GM12878 (cell line): ENCODE measurements at regions not wholly inside any gene's neighbourhood (a gene's known extent, or its start where the extent isn't known, plus 50 kb on each side); places are given as distances from the start of the nearest gene placed in this dataset.

Source experiments
- ATAC-seq: fragments of 200-7000 bp; cut with Tn5 transposase; 3 replicates; pipeline ENCODE4 v1.9.1; 2020; ENCODE audit warnings: mild to moderate bottlenecking, moderate library complexity
- BruUV-seq: library from RNA; stranded (reverse); fragments of 400-500 nt; replicated peaks from 2 replicates; lab custom pipeline; 2021; lab: Mats Ljungman, UMichigan
- CTCF ChIA-PET: fragments of 300-600 bp; sonication (Branson Sonifier 250); formaldehyde crosslinking; extraction: SDS; loops from one replicate; lab custom pipeline; 2021; ENCODE audit warnings: inconsistent platforms; lab: Yijun Ruan, JAX
- POLR2A ChIA-PET: fragments of 350-600 bp; formaldehyde crosslinking; extraction: SDS; loops from one replicate; lab custom pipeline; 2021; ENCODE audit warnings: inconsistent platforms; lab: Charles Lee
- RAD21 ChIA-PET: fragments of 300-600 bp; sonication (Branson Sonifier 250); formaldehyde crosslinking; loops from one replicate; lab custom pipeline; 2023; ENCODE audit warnings: antibody characterized with exemption; ENCODE audit not compliant: unreplicated experiment; lab: Charles Lee
- SMC1A ChIA-PET: fragments of 300-600 bp; sonication (Branson Sonifier 250); formaldehyde crosslinking; loops from one replicate; lab custom pipeline; 2023; ENCODE audit not compliant: unreplicated experiment, uncharacterized antibody; lab: Charles Lee
- DNase-seq: peaks from one replicate; pipeline ENCODE4 v3.0.0-alpha.2; 2011; ENCODE audit warnings: low read depth, low spot score
- FAIRE-seq: peaks from 3 replicates; lab custom pipeline; 2011; peaks lifted over from hg19 to GRCh38; lab: Jason Lieb, UNC
- H2AFZ ChIP-seq: 2 replicates; pipeline ENCODE4 v1.6.0; 2011; ENCODE audit warnings: low read depth, low read length, control low read depth; ENCODE audit not compliant: control insufficient read depth
- H3K27ac ChIP-seq: 2 replicates; pipeline ENCODE4 v1.5.1; 2011; ENCODE audit warnings: control low read depth; ENCODE audit not compliant: control insufficient read depth, insufficient read depth
- H3K27me3 ChIP-seq, 2 experiments: replicated peaks in 1 of 2; 2 replicates each; pipeline versions ENCODE4 v1.6.0 to v1.6.1; 2011; ENCODE audit warnings: low read length in 1 of 2; ENCODE audit not compliant: control insufficient read depth in 2 of 2, insufficient read depth in 2 of 2
- H3K36me3 ChIP-seq, 2 experiments: 2 replicates each; pipeline ENCODE4 v1.5.1; 2011; ENCODE audit warnings: low read length in 1 of 2; ENCODE audit not compliant: control insufficient read depth in 2 of 2, insufficient read depth in 2 of 2
- H3K4me1 ChIP-seq: 2 replicates; pipeline ENCODE4 v1.6.1; 2011; ENCODE audit warnings: mild to moderate bottlenecking, low read length, moderate library complexity, mixed read lengths; ENCODE audit not compliant: control insufficient read depth, insufficient read depth
- H3K4me2 ChIP-seq: 2 replicates; pipeline ENCODE4 v1.6.0; 2011; ENCODE audit warnings: control low read depth; ENCODE audit not compliant: control insufficient read depth, insufficient read depth
- H3K4me3 ChIP-seq: fragments of 200-600 bp; sonication (generic); 2 replicates; pipeline ENCODE4 v1.5.1; 2016
- H3K79me2 ChIP-seq: 2 replicates; pipeline ENCODE4 v1.6.0; 2011; ENCODE audit warnings: low read length; ENCODE audit not compliant: control insufficient read depth, insufficient read depth
- H3K9ac ChIP-seq: 2 replicates; pipeline ENCODE4 v1.8.0; 2011; ENCODE audit warnings: low read length, control low read depth, mixed read lengths; ENCODE audit not compliant: control insufficient read depth, insufficient read depth
- H3K9me3 ChIP-seq: replicated peaks from 3 replicates; pipeline ENCODE4 v1.5.1; 2011; ENCODE audit warnings: mild to moderate bottlenecking, low read length; ENCODE audit not compliant: control insufficient read depth, insufficient read depth
- H4K20me1 ChIP-seq: 2 replicates; pipeline ENCODE4 v1.6.0; 2011; ENCODE audit not compliant: control insufficient read depth, insufficient read depth
- BACH1 ChIP-seq: fragments of 450-650 bp; IDR thresholded peaks from 2 replicates; pipeline ENCODE4 v1.6.1; 2017; ENCODE audit warnings: mild to moderate bottlenecking, borderline replicate concordance
- BCL11A ChIP-seq: IDR thresholded peaks from 2 replicates; pipeline ENCODE4 v1.6.1; 2011; ENCODE audit warnings: low read depth, low read length
- CBX3 ChIP-seq: fragments of 200-600 bp; sonication (generic); IDR thresholded peaks from 2 replicates; pipeline ENCODE4 v1.6.1; 2016; ENCODE audit warnings: low read depth, borderline replicate concordance
- EP300 ChIP-seq, 2 experiments: fragments of 150-350 bp in 1 of 2; IDR thresholded peaks; 2 replicates each; pipeline ENCODE4 v1.6.1; 2011 to 2012; ENCODE audit warnings: low read depth in 2 of 2, low read length in 2 of 2, borderline replicate concordance in 1 of 2, improper control_type of control experiment in 1 of 2, inconsistent platforms in 1 of 2; ENCODE audit not compliant: control insufficient read depth in 1 of 2
- ESRRA ChIP-seq: IDR thresholded peaks from 2 replicates; pipeline ENCODE4 v1.6.1; 2012; ENCODE audit warnings: mild to moderate bottlenecking, low read length, improper control_type of control experiment
- FOXM1 ChIP-seq: IDR thresholded peaks from 2 replicates; pipeline ENCODE4 v1.6.1; 2012; ENCODE audit warnings: low read depth, mild to moderate bottlenecking, inconsistent platforms, low read length, moderate library complexity
- HCFC1 ChIP-seq: fragments of 150-350 bp; IDR thresholded peaks from 2 replicates; pipeline ENCODE4 v1.6.1; 2014; ENCODE audit warnings: low read length
- KLF5 ChIP-seq: fragments of 450-650 bp; IDR thresholded peaks from 2 replicates; pipeline ENCODE4 v1.6.1; 2014; ENCODE audit warnings: mild to moderate bottlenecking; ENCODE audit not compliant: partially characterized antibody
- PML ChIP-seq: IDR thresholded peaks from 2 replicates; pipeline ENCODE4 v1.6.1; 2012; ENCODE audit warnings: low read length, inconsistent platforms
- POLR2A ChIP-seq: IDR thresholded peaks from 2 replicates; pipeline ENCODE4 v1.6.1; 2011; ENCODE audit warnings: low read depth, mild to moderate bottlenecking, low read length
- SMARCA5 ChIP-seq: fragments of 450-650 bp; IDR thresholded peaks from 2 replicates; pipeline ENCODE4 v1.6.1; 2017; ENCODE audit warnings: mild to moderate bottlenecking
- ZBTB40 ChIP-seq: fragments of 450-650 bp; IDR thresholded peaks from 2 replicates; pipeline ENCODE4 v1.6.1; 2016; ENCODE audit warnings: mild to moderate bottlenecking, moderate library complexity, borderline replicate concordance
- ZNF24 ChIP-seq: fragments of 450-650 bp; IDR thresholded peaks from 2 replicates; pipeline ENCODE4 v1.6.1; 2017; ENCODE audit warnings: antibody characterized with exemption, mild to moderate bottlenecking
- WGBS: methylation state at CpG from one replicate; pipeline ENCODE4 v1.1.6; 2016; ENCODE audit warnings: low lambda C conversion rate; ENCODE audit not compliant: insufficient replicate concordance, insufficient coverage; ENCODE audit errors: missing lambda C conversion rate; 5-methylcytosine and 5-hydroxymethylcytosine counted together
- in situ Hi-C: fragments of 300-500 bp; cut with MboI; formaldehyde crosslinking; loops from 9 replicates; pipeline ENCODE4 v1.14.3; 2018; ENCODE audit warnings: mixed read lengths
- intact Hi-C: fragments of 100-400 bp; cut with micrococcal nuclease; formaldehyde crosslinking; loops from one replicate; pipeline ENCODE4 v1.14.2; 2022; ENCODE audit not compliant: unreplicated experiment
- TF ChIP-seq, protein P1 (sequence below): IDR thresholded peaks from 2 replicates; pipeline ENCODE4 v1.6.1; 2012; ENCODE audit warnings: low read depth, low read length, improper control_type of control experiment
- TF ChIP-seq, protein P2 (sequence below): fragments of 150-350 bp; IDR thresholded peaks from 2 replicates; pipeline ENCODE4 v1.6.1; 2016; ENCODE audit warnings: low read depth, low read length

GRCh38 chrX:148380650-148381561, 119.5 kb upstream of the AFF2 start:
- 0% methylated on average over 9 of the region's 9 CpGs for WGBS
- Histone ChIP-seq H4K20me1 (no peaks in the 10 kb centered on the region), H2AFZ (peak overlapping the region; percentile 84), H3K9me3 (no peaks in the 10 kb centered on the region; the same call in 2 of the 3 replicates), H3K9ac (peak overlapping the region; percentile 15; the same call in 1 of the 2 replicates), H3K4me1 (peaks cover 6% of the 10 kb centered on the region; the same call in 1 of the 2 replicates), H3K4me2 (peak overlapping the region; percentile 72), H3K79me2 (no peaks in the 10 kb centered on the region), H3K36me3 (no peaks in the 10 kb centered on the region), H3K27ac (peak overlapping the region; percentile 47), H3K4me3 (peak overlapping the region; percentile 56), H3K27me3 (no peaks in the 10 kb centered on the region)
- ChIA-PET POLR2A (no interaction called here), CTCF (no interaction called here), SMC1A (interaction anchor here (1.0 to 1.1 kb wide), 3 partner anchors 13 to 331 kb away, joined by 3 read pairs; no protein-coding TSS in a partner anchor), RAD21 (interaction anchor here (0.6 to 1.5 kb wide), 4 partner anchors 35 to 906 kb away, joined by 3 to 5 read pairs (median 3); no protein-coding TSS in a partner anchor)
- intact Hi-C loops (loop anchor here (2.0 to 10.0 kb wide), 4 partner anchors 78 to 904 kb away; no protein-coding TSS in a partner anchor), in situ Hi-C loops (loop anchor here (10.0 kb wide), 1 partner anchor 456 kb away; no protein-coding TSS in a partner anchor)
- no TSS peak for BruUV-seq
- ATAC-seq = peak; percentile 98
- FAIRE-seq = peak; percentile 38
- peak; percentile 55 for DNase-seq
- TF ChIP-seq, protein P1, sequence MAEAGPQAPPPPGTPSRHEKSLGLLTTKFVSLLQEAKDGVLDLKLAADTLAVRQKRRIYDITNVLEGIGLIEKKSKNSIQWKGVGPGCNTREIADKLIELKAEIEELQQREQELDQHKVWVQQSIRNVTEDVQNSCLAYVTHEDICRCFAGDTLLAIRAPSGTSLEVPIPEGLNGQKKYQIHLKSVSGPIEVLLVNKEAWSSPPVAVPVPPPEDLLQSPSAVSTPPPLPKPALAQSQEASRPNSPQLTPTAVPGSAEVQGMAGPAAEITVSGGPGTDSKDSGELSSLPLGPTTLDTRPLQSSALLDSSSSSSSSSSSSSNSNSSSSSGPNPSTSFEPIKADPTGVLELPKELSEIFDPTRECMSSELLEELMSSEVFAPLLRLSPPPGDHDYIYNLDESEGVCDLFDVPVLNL = no peak
- TF ChIP-seq KLF5 (no peak), BCL11A (peak; percentile 77; the same call in 1 of the 2 replicates), ZBTB40 (0 out of 2 replicates have a peak, but pooled peaks have one; percentile 15), EP300 (IDR thresholded peaks at IDR 0.05; ENCODE audit: borderline replicate concordance in 1 of 2, control insufficient read depth in 1 of 2, low read depth in 2 of 2, low read length in 2 of 2) (0 out of 4 replicates have a peak, but pooled peaks of 1 of the 2 experiments have one; percentile 9), ZNF24 (no peak), BACH1 (no peak; the same call in 1 of the 2 replicates), SMARCA5 (peak; percentile 94), CBX3 (no peak), PML (no peak), HCFC1 (no peak), FOXM1 (no peak), ESRRA (no peak), POLR2A (no peak)
- TF ChIP-seq, protein P2, sequence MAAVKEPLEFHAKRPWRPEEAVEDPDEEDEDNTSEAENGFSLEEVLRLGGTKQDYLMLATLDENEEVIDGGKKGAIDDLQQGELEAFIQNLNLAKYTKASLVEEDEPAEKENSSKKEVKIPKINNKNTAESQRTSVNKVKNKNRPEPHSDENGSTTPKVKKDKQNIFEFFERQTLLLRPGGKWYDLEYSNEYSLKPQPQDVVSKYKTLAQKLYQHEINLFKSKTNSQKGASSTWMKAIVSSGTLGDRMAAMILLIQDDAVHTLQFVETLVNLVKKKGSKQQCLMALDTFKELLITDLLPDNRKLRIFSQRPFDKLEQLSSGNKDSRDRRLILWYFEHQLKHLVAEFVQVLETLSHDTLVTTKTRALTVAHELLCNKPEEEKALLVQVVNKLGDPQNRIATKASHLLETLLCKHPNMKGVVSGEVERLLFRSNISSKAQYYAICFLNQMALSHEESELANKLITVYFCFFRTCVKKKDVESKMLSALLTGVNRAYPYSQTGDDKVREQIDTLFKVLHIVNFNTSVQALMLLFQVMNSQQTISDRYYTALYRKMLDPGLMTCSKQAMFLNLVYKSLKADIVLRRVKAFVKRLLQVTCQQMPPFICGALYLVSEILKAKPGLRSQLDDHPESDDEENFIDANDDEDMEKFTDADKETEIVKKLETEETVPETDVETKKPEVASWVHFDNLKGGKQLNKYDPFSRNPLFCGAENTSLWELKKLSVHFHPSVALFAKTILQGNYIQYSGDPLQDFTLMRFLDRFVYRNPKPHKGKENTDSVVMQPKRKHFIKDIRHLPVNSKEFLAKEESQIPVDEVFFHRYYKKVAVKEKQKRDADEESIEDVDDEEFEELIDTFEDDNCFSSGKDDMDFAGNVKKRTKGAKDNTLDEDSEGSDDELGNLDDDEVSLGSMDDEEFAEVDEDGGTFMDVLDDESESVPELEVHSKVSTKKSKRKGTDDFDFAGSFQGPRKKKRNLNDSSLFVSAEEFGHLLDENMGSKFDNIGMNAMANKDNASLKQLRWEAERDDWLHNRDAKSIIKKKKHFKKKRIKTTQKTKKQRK = no peak
